GM12878 (cell line): ENCODE measurements at regions not wholly inside any gene's neighbourhood (a gene's known extent, or its start where the extent isn't known, plus 50 kb on each side); places are given as distances from the start of the nearest gene placed in this dataset.

Experiments used
- BHLHE40 ChIP-seq, 2 experiments: fragments of 450-650 bp in 1 of 2; IDR thresholded peaks; 2 replicates each; pipeline ENCODE4 v1.6.1; 2011 to 2017; ENCODE audit warnings: low read depth in 2 of 2, borderline replicate concordance in 1 of 2, improper control_type of control experiment in 1 of 2, low read length in 1 of 2, mild to moderate bottlenecking in 1 of 2
- BMI1 ChIP-seq: fragments of 450-650 bp; IDR thresholded peaks from 2 replicates; pipeline ENCODE4 v1.6.1; 2016; ENCODE audit warnings: mild to moderate bottlenecking, moderate library complexity, borderline replicate concordance
- IKZF2 ChIP-seq, 2 experiments: fragments of 450-650 bp; IDR thresholded peaks; 2 replicates each; pipeline ENCODE4 v1.6.1; 2017; ENCODE audit warnings: mild to moderate bottlenecking in 2 of 2, moderate library complexity in 2 of 2
- KLF5 ChIP-seq: fragments of 450-650 bp; IDR thresholded peaks from 2 replicates; pipeline ENCODE4 v1.6.1; 2014; ENCODE audit warnings: mild to moderate bottlenecking; ENCODE audit not compliant: partially characterized antibody
- MXI1 ChIP-seq: fragments of 150-350 bp; IDR thresholded peaks from 2 replicates; pipeline ENCODE4 v1.6.1; 2011; ENCODE audit warnings: low read depth, mild to moderate bottlenecking, inconsistent platforms, low read length, improper control_type of control experiment
- TF ChIP-seq, protein P1 (sequence below): IDR thresholded peaks from 2 replicates; pipeline ENCODE4 v1.6.1; 2011; ENCODE audit warnings: mild to moderate bottlenecking, low read depth, low read length, moderate library complexity; ENCODE audit not compliant: insufficient replicate concordance
- TF ChIP-seq, protein P2 (sequence below): IDR thresholded peaks from 2 replicates; pipeline ENCODE4 v1.6.1; 2012; ENCODE audit warnings: low read length, inconsistent platforms
- TF ChIP-seq, protein P3 (sequence below), 3 experiments: IDR thresholded peaks in 2 of 3; conservative IDR thresholded peaks in 1 of 3; 2 replicates each; pipeline ENCODE4 v1.5.1; 2011; ENCODE audit warnings: low read depth in 3 of 3, low read length in 3 of 3, mild to moderate bottlenecking in 3 of 3, control low read depth in 2 of 3, moderate library complexity in 2 of 3, inconsistent platforms in 1 of 3, mixed read lengths in 1 of 3; ENCODE audit not compliant: control insufficient read depth in 2 of 3, insufficient read depth in 1 of 3; ENCODE audit errors: extremely low read depth in 1 of 3
- TF ChIP-seq, protein P4 (sequence below): IDR thresholded peaks from 2 replicates; pipeline ENCODE4 v1.6.1; 2011; ENCODE audit warnings: low read depth, low read length, improper control_type of control experiment, borderline replicate concordance
- TF ChIP-seq, protein P5 (sequence below): fragments of 450-650 bp; formaldehyde crosslinking; IDR thresholded peaks from 2 replicates; pipeline ENCODE4 v1.5.0; 2022; ENCODE audit warnings: mild to moderate bottlenecking, missing genetic modification characterization

DNA sequence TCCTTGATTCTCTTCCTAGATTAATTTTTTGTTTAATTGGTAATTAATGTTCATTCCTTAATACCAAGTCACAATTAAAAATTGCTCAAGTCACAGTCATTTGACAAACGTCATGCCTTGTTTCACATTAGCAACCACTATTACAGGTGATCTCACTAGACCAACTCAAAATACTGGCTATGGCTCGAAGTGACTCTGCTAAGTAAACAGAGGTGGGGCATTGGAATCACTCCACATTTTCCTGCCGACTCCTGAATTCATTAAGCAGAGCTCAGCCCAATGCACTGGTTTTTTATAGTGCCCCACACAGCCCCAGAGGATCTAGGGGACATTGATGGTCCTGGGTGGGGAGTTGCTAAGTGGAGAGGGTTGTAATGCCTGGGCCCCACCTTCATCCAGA lies 201.2 kb upstream of the NSMCE3 start:
- TF ChIP-seq KLF5 (no peak), MXI1 (no peak), BHLHE40 (IDR thresholded peaks at IDR 0.05; ENCODE audit: borderline replicate concordance in 1 of 2, low read depth in 2 of 2, low read length in 1 of 2) (no peak), IKZF2 (IDR thresholded peaks at IDR 0.05) (no peak), BMI1 (no peak)
- TF ChIP-seq, protein P1, sequence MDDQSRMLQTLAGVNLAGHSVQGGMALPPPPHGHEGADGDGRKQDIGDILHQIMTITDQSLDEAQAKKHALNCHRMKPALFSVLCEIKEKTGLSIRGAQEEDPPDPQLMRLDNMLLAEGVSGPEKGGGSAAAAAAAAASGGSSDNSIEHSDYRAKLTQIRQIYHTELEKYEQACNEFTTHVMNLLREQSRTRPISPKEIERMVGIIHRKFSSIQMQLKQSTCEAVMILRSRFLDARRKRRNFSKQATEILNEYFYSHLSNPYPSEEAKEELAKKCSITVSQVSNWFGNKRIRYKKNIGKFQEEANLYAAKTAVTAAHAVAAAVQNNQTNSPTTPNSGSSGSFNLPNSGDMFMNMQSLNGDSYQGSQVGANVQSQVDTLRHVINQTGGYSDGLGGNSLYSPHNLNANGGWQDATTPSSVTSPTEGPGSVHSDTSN, result no peak
- TF ChIP-seq, protein P2, sequence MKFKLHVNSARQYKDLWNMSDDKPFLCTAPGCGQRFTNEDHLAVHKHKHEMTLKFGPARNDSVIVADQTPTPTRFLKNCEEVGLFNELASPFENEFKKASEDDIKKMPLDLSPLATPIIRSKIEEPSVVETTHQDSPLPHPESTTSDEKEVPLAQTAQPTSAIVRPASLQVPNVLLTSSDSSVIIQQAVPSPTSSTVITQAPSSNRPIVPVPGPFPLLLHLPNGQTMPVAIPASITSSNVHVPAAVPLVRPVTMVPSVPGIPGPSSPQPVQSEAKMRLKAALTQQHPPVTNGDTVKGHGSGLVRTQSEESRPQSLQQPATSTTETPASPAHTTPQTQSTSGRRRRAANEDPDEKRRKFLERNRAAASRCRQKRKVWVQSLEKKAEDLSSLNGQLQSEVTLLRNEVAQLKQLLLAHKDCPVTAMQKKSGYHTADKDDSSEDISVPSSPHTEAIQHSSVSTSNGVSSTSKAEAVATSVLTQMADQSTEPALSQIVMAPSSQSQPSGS, result no peak
- TF ChIP-seq, protein P3, sequence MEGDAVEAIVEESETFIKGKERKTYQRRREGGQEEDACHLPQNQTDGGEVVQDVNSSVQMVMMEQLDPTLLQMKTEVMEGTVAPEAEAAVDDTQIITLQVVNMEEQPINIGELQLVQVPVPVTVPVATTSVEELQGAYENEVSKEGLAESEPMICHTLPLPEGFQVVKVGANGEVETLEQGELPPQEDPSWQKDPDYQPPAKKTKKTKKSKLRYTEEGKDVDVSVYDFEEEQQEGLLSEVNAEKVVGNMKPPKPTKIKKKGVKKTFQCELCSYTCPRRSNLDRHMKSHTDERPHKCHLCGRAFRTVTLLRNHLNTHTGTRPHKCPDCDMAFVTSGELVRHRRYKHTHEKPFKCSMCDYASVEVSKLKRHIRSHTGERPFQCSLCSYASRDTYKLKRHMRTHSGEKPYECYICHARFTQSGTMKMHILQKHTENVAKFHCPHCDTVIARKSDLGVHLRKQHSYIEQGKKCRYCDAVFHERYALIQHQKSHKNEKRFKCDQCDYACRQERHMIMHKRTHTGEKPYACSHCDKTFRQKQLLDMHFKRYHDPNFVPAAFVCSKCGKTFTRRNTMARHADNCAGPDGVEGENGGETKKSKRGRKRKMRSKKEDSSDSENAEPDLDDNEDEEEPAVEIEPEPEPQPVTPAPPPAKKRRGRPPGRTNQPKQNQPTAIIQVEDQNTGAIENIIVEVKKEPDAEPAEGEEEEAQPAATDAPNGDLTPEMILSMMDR (IDR thresholded peaks at IDR 0.05 in 2 of 3, conservative IDR thresholded peaks at IDR 0.05 in 1 of 3; ENCODE audit: control insufficient read depth in 2 of 3, extremely low read depth in 1 of 3, insufficient read depth in 1 of 3, low read depth in 3 of 3, low read length in 3 of 3), result no peak
- TF ChIP-seq, protein P4, sequence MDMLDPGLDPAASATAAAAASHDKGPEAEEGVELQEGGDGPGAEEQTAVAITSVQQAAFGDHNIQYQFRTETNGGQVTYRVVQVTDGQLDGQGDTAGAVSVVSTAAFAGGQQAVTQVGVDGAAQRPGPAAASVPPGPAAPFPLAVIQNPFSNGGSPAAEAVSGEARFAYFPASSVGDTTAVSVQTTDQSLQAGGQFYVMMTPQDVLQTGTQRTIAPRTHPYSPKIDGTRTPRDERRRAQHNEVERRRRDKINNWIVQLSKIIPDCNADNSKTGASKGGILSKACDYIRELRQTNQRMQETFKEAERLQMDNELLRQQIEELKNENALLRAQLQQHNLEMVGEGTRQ, result no peak
- TF ChIP-seq, protein P5, sequence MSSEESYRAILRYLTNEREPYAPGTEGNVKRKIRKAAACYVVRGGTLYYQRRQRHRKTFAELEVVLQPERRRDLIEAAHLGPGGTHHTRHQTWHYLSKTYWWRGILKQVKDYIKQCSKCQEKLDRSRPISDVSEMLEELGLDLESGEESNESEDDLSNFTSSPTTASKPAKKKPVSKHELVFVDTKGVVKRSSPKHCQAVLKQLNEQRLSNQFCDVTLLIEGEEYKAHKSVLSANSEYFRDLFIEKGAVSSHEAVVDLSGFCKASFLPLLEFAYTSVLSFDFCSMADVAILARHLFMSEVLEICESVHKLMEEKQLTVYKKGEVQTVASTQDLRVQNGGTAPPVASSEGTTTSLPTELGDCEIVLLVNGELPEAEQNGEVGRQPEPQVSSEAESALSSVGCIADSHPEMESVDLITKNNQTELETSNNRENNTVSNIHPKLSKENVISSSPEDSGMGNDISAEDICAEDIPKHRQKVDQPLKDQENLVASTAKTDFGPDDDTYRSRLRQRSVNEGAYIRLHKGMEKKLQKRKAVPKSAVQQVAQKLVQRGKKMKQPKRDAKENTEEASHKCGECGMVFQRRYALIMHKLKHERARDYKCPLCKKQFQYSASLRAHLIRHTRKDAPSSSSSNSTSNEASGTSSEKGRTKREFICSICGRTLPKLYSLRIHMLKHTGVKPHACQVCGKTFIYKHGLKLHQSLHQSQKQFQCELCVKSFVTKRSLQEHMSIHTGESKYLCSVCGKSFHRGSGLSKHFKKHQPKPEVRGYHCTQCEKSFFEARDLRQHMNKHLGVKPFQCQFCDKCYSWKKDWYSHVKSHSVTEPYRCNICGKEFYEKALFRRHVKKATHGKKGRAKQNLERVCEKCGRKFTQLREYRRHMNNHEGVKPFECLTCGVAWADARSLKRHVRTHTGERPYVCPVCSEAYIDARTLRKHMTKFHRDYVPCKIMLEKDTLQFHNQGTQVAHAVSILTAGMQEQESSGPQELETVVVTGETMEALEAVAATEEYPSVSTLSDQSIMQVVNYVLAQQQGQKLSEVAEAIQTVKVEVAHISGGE (CRISPR knock-in tag), result no peak
